ENCODE measurements at regions not wholly inside any gene's neighbourhood (a gene's known extent, or its start where the extent isn't known, plus 50 kb on each side); places are given as distances from the start of the nearest gene placed in this dataset.

- TF ChIP-seq, protein P1, sequence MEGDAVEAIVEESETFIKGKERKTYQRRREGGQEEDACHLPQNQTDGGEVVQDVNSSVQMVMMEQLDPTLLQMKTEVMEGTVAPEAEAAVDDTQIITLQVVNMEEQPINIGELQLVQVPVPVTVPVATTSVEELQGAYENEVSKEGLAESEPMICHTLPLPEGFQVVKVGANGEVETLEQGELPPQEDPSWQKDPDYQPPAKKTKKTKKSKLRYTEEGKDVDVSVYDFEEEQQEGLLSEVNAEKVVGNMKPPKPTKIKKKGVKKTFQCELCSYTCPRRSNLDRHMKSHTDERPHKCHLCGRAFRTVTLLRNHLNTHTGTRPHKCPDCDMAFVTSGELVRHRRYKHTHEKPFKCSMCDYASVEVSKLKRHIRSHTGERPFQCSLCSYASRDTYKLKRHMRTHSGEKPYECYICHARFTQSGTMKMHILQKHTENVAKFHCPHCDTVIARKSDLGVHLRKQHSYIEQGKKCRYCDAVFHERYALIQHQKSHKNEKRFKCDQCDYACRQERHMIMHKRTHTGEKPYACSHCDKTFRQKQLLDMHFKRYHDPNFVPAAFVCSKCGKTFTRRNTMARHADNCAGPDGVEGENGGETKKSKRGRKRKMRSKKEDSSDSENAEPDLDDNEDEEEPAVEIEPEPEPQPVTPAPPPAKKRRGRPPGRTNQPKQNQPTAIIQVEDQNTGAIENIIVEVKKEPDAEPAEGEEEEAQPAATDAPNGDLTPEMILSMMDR (IDR thresholded peaks at IDR 0.05) = no peak
- TF ChIP-seq POLR2A (IDR thresholded peaks at IDR 0.05) = no peak
These were observed 820.1 kb upstream of the RBFOX1 start for GRCh38 chr16:6512512-6512911.
